HG03097 (cell line): ENCODE measurements at regions not wholly inside any gene's neighbourhood (a gene's known extent, or its start where the extent isn't known, plus 50 kb on each side); places are given as distances from the start of the nearest gene placed in this dataset.
"Not testable (repeated sequence)": the region's sequence is repeated elsewhere in the genome, so short reads cannot be mapped to it uniquely, and the experiment has no call there.

Experiments used
- ATAC-seq: cut with Tn5 transposase; IDR thresholded peaks from one replicate; pipeline ENCODE4 v1.9.1; 2021; ENCODE audit not compliant: unreplicated experiment, low FRiP score

DNA sequence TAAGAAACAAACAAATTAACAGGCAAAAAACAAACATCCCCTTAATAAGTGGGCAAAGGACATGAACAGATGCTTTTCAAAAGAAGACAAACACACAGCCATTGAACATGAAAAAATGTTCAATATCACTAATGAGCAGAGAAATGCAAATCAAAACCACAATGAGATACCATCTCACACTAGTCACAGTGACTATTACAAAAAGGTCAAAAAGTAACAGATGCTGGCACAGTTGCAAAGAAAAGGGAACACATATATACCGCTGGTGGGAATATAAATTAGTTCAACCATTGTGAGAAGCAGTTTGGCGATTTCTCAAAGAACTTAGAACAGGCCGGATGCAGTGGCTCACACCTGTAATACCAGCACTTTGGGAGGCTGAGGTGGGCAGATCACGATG is 146.1 kb upstream of the NEIL3 start:
- no peak for ATAC-seq

DNA sequence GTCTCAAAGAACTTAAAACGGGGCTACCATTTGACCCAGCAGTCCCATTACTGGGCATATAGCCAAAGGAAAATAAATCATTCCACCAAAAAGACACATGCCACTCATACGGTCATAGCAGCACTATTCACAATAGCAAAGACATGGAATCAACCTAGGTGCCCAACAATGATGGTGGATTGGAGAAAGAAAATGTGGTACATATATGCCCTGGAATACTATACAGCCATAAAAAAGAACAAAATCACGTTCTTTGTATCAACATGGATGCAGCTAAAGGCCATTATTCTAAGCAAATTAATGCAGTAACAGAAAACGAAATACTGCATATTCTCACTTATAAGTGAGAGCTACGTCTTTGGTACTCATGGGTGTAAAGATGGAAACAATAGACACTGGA is 138.1 kb upstream of the NEIL3 start:
- no peak for ATAC-seq

DNA sequence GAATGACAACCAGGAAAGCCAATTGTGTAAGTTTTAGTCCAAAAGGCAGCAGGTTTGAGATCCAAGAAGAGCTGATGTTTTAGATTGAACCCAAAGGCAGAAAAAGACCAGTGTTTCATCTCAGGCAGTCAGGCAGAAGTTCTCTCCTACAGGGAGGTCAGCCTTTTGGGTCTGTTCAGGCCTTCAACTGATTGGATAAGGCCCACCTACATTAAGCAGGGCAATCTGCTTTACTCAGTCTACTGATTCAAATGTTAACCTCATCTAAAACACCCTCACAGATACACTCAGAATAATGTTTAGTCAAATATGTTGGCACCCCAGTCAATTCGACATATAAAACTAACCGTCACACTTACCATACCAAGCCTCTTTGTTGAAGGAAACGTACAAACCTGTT is 134.2 kb upstream of the NEIL3 start:
- ATAC-seq, result no peak

DNA sequence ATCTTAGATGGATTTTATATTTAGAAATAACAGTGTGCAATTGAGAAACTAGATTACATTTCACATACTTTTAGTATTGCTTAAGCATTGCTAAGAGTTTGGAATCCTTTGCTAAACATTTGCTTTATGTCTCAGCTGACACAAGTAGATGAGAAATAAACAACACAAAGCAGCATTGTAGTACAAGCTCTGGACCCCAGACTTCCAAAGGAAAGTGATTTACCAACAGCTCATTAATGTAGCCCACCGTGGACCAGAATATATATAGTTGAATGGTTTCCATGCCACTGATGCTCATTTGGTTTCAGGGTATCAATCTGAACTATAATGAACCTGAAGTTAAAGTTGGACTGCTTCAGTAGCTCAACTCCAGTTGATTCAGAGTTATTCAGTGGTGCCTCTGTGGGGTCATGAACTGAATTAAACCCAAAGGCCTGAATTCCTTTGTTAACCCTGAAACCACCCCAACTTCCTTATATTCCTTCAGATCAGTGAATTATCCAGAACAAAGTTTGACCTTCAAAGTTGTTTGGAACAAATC is 132.1 kb upstream of the NEIL3 start:
- no peak for ATAC-seq

DNA sequence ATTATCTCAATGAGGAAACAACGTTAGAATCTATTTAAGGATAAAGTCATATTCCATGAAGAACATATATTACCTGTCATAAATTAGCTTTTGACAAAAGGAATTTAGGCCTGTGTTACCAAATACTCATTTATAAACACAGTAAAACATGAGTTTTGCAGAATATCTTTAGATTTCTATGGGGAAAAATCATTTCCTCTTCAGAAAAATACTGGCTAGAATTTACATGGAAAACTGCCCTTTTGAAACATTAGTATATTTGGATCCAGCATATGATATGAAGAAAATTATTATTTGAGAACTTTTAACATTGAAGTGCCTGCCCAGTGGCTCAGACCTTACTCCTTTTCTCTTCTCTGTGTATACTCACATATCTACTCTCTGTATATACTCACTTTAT is 131.4 kb upstream of the NEIL3 start:
- ATAC-seq, result no peak

DNA sequence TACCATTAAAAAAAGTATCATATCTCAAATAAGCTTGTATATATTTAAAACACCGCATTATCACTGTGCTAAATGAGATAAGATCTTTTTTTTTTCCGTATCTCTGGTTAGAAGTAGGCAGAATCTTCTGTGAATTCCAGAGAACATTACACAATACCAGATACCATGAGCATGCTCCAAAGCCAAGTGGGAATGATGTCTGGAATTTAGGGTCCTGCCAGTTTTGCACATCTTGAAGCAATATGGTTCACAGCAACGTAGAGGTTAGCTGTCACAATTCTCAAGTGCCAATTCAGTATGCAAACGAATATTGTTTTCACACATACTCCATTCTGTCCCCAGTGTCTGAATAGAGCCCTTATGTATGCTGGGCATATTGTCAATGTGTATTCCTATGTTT is 127.5 kb upstream of the NEIL3 start:
- ATAC-seq, result no peak

DNA sequence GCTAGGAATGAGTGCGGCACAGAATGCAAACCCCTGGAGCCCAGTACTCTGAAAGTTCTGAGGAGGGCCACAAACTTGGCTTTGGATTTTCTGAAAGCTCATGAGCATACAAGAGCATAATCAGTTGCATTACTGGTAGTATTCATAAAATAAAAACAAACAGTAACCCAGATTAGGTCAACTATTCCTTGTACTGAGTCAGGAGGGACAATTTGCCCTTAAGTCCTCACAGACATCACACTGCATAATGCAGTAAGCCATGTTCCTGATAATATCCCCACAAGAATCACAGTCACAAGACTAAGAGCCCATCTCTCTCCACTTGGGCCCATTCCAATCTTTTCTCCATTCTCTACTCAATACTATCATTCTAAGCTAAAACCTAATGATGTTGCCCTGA is 126.9 kb upstream of the NEIL3 start:
- ATAC-seq, result no peak

DNA sequence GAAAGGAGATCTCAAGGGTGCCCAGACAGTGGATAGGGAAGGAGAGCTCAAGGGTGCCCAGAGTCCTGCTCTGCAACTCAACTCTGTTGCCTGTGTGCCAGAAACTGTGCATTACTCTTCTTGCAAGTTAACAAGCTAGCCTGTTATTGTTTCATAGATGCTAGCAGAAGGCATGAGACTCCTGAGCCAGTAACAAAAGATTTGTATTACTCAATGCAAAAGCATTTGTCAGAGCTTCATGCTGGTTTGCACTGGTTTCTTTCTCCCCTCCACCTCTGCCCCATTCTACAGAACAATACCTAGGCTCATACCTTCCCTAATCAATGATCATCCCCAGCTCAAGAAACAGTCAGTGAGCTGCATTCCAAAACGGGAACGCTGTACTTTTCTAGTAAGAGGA is 124.5 kb upstream of the NEIL3 start:
- ATAC-seq, result no peak

DNA sequence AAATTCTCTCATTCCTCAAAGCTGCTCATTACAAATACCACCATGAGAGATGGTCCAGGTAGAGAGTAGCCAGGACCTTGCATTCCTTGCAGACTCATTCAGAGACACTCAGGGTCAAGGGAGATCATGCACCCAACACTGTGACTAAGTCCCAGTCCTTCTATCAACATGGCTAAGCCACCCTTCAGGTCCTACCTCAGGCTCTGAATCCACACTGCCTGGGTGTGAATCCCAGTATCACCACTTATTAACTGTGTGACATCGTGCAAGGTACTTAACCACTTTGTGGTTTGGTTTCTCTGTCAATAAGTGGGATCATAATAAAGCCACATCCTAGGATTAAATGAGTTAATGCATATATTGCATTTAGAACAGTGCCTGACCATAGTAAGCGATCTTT is 124.1 kb upstream of the NEIL3 start:
- no peak for ATAC-seq

DNA sequence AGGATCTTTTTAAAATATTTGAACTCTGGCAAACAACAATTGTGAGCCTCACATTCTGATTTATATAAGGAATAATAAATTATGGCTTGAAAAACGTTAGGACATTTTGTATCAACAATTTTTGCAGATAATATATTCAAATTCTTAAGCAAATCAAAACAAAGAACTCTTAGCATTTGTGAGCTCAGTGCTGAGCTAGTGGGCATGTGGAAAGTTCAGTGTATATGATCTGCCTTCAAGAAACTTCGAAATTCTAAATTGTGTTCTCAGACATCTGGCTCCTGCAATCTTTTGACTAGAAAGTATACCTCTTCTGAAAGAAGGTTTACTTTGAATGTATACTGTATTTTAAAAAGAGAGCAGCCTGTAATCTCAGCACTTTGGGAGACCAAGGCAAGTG is 122.3 kb upstream of the NEIL3 start:
- ATAC-seq, result no peak

DNA sequence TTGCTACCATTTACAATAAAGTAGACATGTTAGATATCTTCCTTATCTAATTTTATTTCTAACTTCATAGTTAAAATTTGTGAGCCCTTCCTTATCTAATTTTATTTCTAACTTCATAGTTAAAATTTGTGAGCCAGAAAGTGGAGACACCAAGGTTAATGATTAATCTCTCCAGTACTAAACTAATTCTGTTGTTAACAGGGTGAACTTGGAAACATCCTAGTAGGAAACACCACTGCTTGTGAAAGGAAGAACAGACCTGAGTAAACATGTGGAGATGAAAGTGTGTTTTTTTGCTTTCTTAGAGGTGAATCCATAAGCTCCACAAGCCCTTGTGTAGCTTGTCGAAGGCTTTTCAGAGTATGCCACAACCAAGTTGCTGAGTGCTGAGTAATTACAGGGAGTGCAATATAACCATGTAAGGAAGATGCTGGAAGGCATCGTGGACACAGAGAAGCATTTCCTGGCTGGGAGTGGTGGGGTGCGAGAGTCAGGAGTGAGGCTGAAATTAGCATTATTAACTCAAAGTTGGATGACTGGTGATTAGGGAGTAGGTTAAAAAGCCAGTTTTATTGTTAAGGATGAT is 118.6 kb upstream of the NEIL3 start:
- ATAC-seq, result no peak

DNA sequence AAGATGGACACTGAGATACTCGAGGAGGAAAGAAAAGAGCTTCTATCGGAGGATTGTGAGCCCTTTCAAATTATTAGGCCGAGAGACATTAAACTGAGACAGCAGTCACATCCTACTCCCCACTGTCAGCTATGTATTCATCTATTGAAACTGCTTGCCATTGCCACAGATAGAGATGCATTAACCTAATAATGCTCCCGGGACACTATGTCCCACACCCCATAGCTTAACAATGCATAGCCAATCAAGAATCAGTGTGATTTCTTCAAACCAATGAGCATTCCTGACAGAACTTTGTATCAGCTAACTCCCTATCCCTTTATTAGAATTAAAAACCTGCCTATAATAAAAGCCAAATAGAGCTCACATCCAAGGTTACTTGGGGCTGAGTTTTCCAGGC is 118.1 kb upstream of the NEIL3 start:
- ATAC-seq, result no peak

DNA sequence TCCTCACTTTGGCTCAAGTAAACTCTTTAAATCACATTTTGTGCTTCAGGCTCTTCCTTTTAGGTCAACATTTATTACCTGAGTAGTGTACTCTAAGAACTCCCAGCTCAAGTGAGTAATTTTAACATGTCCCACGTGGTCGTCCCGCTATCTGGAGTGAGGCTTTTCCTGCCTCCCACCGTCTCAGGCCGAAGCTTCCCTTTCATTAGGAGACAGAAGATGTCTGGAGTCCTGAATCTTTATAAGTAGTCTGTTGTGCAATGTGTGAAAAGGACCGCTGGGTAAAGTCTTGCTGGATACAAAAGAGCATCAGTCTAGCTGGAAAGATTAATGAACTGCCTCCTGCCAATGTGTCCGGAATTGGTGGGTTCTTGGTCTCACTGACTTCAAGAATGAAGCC is 117.7 kb upstream of the NEIL3 start:
- ATAC-seq, result no peak

DNA sequence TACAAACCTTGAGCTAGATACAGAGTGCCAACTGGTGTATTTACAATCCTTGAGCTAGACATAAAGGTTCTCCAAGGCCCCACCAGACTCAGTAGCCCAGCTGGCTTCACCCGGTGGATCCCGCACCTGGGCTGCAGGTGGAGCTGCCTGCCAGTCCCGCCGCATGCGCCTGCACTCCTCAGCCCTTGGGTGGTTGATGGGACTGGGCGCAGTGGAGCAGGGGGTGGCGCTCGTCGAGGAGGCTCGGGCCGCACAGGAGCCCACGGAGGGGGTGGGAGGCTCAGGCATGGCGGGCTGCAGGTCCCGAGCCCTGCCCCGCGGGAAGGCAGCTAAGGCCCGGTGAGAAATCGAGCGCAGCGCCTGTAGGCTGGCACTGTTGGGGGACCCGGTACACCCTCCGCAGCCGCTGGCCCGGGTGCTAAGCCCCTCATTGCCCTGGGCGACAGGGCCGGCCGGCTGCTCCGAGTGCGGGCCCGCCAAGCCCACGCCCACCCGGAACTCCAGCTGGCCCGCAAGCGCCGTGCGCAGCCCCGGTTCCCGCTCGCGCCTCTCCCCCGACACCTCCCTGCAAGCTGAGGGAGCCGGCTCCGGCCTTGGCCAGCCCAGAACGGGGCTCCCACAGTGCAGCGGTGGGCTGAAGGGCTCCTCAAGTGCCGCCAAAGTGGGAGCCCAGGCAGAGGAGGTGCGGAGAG is 116.5 kb upstream of the NEIL3 start:
- not testable (repeated sequence) for ATAC-seq

DNA sequence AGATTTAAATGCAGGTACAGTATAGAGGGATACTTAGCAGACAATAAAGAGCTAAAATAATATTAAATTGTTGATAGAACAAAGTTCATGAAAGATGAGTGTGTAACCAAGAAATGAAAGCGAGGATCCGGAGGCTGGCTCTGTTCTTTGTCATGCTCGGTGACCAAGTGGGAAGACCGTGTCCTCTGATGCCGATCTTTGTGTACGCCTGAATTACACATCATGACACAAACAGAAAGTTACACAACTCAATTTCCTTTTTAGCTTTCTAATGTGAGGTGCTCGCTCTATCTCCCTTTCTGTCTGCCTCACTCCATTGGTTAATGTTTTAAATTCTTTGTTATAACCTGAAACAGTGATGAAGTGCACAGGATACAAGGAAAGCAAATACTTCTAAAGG is 114.8 kb upstream of the NEIL3 start:
- no peak for ATAC-seq

DNA sequence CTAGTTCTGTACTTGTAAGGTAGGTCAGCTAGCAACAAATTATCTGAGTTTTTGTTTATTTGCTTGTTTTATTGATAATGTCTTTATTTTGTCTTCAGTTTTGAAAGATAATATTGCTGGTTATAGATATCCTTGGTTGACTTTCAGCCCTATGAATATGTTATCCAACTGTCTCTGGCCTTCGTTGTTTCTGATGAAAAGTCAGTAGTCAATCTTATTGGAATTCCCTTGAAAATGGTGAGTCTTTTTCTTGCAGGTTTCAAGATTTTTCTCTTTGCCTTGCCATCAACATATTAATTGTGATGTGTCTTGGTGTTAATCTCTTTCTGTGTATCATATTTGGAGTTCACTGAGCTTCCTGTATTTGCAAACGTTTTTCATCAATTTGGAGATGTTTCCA is 113.1 kb upstream of the NEIL3 start:
- no peak for ATAC-seq

DNA sequence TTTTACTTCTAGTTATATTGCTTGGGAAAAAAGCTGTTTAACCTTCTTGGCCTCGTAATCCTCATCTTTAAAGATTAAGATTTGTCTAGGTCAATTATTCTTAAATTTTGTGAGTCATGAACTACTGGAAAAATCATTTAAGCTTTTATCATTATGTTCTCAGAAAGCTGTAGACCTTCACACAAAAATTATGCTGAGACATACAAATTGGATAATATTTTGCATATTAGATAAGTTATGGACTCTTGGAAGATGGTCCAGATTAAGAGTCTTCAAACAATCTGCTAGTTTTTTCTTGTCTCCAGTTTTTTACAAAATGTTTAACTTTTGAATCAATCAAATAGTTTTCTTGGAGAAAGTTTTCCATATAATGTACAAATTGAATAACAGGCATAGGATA is 108.1 kb upstream of the NEIL3 start:
- ATAC-seq, result no peak

DNA sequence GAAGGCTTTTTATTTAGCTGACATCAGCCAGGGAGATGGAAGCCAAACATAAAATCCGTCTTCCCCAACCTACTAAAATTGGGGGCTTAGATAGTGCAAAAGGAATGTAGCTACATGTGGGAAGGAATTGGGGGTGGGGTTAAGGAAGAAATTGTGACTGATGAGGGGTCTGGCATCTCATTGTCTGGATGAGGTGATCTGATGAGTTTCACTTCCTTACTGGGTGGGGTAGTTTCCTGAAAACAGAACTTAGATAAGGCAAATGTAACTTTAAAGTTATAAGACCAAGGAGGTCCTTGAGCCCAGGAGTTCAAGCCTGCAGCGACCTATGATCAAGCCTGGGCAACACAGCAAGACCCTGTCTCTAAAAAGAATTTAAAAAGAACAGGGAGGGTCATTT is 105.5 kb upstream of the NEIL3 start:
- ATAC-seq, result no peak

DNA sequence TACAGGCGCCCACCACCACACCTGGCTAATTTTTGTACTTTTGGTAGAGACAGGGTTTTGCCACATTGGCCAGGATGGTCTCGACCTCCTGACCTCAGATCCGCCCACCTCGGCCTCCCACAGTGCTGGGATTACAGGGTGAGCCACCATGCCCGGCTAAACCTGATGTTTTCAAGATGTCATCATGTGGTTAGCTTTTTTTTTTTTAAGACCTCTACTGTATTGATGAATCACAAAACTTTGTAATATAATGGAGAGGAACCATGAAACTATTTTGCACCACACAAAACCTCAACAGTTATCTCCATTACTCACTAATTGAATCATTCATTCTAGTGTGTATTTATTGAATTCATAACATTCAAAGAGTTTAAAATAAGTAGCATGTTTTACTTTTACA is 94.7 kb upstream of the NEIL3 start:
- no peak for ATAC-seq

DNA sequence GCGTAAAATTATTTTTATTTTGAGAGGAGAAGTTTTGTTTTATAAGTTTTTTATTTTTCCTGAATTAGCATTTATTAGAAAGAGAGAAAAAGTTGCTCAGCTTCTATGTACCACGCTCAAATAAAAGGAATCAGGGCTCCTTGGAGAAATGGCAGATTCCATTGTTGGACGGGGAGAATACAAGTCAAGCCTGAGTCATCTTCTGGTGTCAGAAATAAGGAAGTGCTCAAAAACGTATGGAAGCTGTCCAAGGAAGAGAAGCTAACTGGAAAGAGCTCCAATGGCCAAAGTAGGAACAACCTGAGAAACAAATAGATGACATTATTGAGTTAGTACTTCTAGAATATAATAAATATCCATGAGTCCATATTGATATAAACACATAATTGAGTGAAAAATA is 89.3 kb upstream of the NEIL3 start:
- ATAC-seq, result no peak

DNA sequence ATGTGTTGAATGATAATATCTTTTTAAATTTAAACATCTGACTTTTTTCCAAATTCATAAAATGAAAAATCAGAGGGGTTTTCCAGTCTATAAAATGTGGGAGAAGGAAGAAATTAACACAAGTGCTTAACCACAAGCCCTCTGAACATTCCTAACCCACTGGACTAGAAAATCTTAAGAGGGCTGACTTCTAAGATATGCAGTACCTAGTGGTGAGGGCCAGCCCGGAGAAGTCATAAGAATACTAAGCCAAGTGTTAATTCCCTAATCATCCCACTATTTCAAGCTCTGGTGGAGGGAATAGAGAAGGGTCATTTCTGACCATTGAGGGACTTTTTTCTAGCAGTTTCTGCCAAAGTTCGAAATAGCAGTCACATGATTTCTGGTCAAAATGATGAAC is 86.9 kb upstream of the NEIL3 start:
- ATAC-seq, result no peak

DNA sequence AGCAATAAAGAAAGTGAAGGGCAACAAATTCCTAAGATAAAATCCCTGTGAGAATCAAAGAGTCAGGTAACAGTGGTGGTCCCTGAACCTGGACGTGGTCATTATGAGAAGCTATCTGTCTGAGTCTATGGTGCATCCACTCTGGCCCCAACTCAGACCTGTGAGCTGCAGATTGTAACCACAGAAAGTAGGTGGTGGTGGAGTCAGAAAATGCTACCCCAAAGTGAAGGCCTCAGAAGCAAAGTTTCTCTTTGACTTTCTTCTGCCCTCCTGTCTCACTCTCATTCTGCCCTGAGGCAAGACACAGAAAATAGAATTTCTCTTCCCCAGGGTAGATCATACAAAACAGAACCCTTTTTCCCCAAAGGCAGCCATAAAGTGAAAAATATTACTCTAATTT is 84.1 kb upstream of the NEIL3 start:
- no peak for ATAC-seq

DNA sequence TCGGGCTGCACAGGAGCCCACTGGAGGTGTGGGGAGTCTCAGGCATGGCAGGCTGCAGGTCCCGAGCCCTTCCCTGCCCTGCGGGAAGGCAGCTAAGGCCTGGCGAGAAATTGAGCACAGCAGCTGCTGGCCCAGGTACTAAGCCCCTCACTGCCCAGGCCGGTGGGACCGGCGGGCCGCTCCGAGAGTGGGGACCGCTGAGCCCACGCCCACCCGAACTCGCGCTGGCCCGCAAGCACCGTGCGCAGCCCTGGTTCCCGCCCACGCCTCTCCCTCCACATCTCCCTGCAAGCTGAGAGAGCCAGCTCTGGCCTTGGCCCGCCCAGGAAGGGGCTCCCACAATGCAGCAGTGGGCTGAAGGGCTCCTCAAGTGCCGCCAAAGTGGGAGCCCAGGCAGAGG is 82.0 kb upstream of the NEIL3 start:
- ATAC-seq, result no peak
